ENCODE measurements at regions not wholly inside any gene's neighbourhood (a gene's known extent, or its start where the extent isn't known, plus 50 kb on each side); places are given as distances from the start of the nearest gene placed in this dataset.

DNA sequence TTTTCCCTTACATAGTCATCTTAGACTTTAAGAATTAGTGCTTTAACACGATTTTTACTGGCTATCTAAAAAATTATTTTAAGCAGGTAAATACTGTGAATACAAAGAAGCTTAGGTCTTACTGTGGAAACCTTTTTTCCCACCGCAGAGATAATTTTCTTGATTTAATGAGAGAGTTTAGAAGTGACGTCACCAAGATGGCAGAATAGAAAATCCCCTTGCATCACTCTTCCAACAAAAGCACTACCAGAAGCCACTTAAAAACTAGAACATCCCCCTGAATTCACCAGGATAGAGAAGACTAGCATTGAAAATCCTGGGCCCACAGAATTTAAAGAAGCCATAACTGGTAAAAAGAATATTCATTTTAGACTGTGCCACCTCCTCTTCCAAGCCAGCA lies 375.4 kb upstream of the PTCHD4 start:
- no peak for ATAC-seq
- TF ChIP-seq ZNF8 (CRISPR knock-in tag; IDR thresholded peaks at IDR 0.05): no peak
- TF ChIP-seq GLIS3 (CRISPR knock-in tag; IDR thresholded peaks at IDR 0.05): no peak
- no peak for TF ChIP-seq TOX (CRISPR knock-in tag; IDR thresholded peaks at IDR 0.05; ENCODE audit: borderline replicate concordance)

- peak; percentile 87 for ATAC-seq
- TF ChIP-seq PATZ1 (CRISPR knock-in tag; IDR thresholded peaks at IDR 0.05; ENCODE audit: borderline replicate concordance) (no peak), ZC3H10 (CRISPR knock-in tag; IDR thresholded peaks at IDR 0.05) (no peak), ZFP30 (CRISPR knock-in tag; IDR thresholded peaks at IDR 0.05) (no peak), RARB (CRISPR knock-in tag; IDR thresholded peaks at IDR 0.05) (no peak), SNAI2 (CRISPR knock-in tag; IDR thresholded peaks at IDR 0.05) (no peak), ESRRG (CRISPR knock-in tag; IDR thresholded peaks at IDR 0.05) (no peak), TOX (CRISPR knock-in tag; IDR thresholded peaks at IDR 0.05; ENCODE audit: borderline replicate concordance) (no peak), ISL1 (CRISPR knock-in tag; IDR thresholded peaks at IDR 0.05) (no peak), BACH2 (CRISPR knock-in tag; IDR thresholded peaks at IDR 0.05; ENCODE audit: borderline replicate concordance) (no peak), ZNF8 (CRISPR knock-in tag; IDR thresholded peaks at IDR 0.05) (no peak), ZNF70 (CRISPR knock-in tag; IDR thresholded peaks at IDR 0.05) (no peak), PPARA (CRISPR knock-in tag; IDR thresholded peaks at IDR 0.05; ENCODE audit: borderline replicate concordance) (no peak), CSDC2 (CRISPR knock-in tag; IDR thresholded peaks at IDR 0.05) (no peak), GLIS3 (CRISPR knock-in tag; IDR thresholded peaks at IDR 0.05) (no peak), ZNF565 (CRISPR knock-in tag; conservative IDR thresholded peaks at IDR 0.05; ENCODE audit: low read depth) (no peak)
- TF ChIP-seq, protein P1, sequence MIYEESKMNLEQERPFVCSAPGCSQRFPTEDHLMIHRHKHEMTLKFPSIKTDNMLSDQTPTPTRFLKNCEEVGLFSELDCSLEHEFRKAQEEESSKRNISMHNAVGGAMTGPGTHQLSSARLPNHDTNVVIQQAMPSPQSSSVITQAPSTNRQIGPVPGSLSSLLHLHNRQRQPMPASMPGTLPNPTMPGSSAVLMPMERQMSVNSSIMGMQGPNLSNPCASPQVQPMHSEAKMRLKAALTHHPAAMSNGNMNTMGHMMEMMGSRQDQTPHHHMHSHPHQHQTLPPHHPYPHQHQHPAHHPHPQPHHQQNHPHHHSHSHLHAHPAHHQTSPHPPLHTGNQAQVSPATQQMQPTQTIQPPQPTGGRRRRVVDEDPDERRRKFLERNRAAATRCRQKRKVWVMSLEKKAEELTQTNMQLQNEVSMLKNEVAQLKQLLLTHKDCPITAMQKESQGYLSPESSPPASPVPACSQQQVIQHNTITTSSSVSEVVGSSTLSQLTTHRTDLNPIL (CRISPR knock-in tag; IDR thresholded peaks at IDR 0.05; ENCODE audit: low read depth): no peak
- TF ChIP-seq, protein P2, sequence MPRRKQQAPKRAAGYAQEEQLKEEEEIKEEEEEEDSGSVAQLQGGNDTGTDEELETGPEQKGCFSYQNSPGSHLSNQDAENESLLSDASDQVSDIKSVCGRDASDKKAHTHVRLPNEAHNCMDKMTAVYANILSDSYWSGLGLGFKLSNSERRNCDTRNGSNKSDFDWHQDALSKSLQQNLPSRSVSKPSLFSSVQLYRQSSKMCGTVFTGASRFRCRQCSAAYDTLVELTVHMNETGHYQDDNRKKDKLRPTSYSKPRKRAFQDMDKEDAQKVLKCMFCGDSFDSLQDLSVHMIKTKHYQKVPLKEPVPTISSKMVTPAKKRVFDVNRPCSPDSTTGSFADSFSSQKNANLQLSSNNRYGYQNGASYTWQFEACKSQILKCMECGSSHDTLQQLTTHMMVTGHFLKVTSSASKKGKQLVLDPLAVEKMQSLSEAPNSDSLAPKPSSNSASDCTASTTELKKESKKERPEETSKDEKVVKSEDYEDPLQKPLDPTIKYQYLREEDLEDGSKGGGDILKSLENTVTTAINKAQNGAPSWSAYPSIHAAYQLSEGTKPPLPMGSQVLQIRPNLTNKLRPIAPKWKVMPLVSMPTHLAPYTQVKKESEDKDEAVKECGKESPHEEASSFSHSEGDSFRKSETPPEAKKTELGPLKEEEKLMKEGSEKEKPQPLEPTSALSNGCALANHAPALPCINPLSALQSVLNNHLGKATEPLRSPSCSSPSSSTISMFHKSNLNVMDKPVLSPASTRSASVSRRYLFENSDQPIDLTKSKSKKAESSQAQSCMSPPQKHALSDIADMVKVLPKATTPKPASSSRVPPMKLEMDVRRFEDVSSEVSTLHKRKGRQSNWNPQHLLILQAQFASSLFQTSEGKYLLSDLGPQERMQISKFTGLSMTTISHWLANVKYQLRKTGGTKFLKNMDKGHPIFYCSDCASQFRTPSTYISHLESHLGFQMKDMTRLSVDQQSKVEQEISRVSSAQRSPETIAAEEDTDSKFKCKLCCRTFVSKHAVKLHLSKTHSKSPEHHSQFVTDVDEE (CRISPR knock-in tag; IDR thresholded peaks at IDR 0.05): no peak
- TF ChIP-seq, protein P3, sequence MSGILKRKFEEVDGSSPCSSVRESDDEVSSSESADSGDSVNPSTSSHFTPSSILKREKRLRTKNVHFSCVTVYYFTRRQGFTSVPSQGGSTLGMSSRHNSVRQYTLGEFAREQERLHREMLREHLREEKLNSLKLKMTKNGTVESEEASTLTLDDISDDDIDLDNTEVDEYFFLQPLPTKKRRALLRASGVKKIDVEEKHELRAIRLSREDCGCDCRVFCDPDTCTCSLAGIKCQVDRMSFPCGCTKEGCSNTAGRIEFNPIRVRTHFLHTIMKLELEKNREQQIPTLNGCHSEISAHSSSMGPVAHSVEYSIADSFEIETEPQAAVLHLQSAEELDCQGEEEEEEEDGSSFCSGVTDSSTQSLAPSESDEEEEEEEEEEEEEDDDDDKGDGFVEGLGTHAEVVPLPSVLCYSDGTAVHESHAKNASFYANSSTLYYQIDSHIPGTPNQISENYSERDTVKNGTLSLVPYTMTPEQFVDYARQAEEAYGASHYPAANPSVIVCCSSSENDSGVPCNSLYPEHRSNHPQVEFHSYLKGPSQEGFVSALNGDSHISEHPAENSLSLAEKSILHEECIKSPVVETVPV (CRISPR knock-in tag; IDR thresholded peaks at IDR 0.05): no peak
These were observed 365.3 kb upstream of the PTCHD4 start for GRCh38 chr6:48476257-48476656.

GRCh38 chr6:48475275-48475674 lies 364.3 kb upstream of the PTCHD4 start:
- ATAC-seq: no peak
- no peak for TF ChIP-seq PPARA (CRISPR knock-in tag; IDR thresholded peaks at IDR 0.05; ENCODE audit: borderline replicate concordance)
- TF ChIP-seq ZFP3 (CRISPR knock-in tag; IDR thresholded peaks at IDR 0.05): no peak
- TF ChIP-seq PATZ1 (CRISPR knock-in tag; IDR thresholded peaks at IDR 0.05; ENCODE audit: borderline replicate concordance): no peak
- TF ChIP-seq ZNF70 (CRISPR knock-in tag; IDR thresholded peaks at IDR 0.05): no peak
- no peak for TF ChIP-seq GLIS3 (CRISPR knock-in tag; IDR thresholded peaks at IDR 0.05)
- no peak for TF ChIP-seq RARB (CRISPR knock-in tag; IDR thresholded peaks at IDR 0.05)
- no peak for TF ChIP-seq TOX (CRISPR knock-in tag; IDR thresholded peaks at IDR 0.05; ENCODE audit: borderline replicate concordance)
- no peak for TF ChIP-seq OSR1 (CRISPR knock-in tag; IDR thresholded peaks at IDR 0.05)
- TF ChIP-seq ZNF8 (CRISPR knock-in tag; IDR thresholded peaks at IDR 0.05): no peak
- TF ChIP-seq, protein P1 (CRISPR knock-in tag; IDR thresholded peaks at IDR 0.05; ENCODE audit: low read depth): no peak
- TF ChIP-seq, protein P3 (CRISPR knock-in tag; IDR thresholded peaks at IDR 0.05): no peak
- TF ChIP-seq, protein P2 (CRISPR knock-in tag; IDR thresholded peaks at IDR 0.05): no peak
- no peak for TF ChIP-seq SNAI2 (CRISPR knock-in tag; IDR thresholded peaks at IDR 0.05)

Measured in SK-N-SH treated with all-trans-retinoic acid at 6 μM for 48 hours (cell line).